OCI-LY1 (cell line): ENCODE measurements at regions not wholly inside any gene's neighbourhood (a gene's known extent, or its start where the extent isn't known, plus 50 kb on each side); places are given as distances from the start of the nearest gene placed in this dataset.
"Not testable (repeated sequence)": the region's sequence is repeated elsewhere in the genome, so short reads cannot be mapped to it uniquely, and the experiment has no call there.

ENCODE experiments used
- H2AFZ ChIP-seq: fragments of 200-600 bp; sonication (generic), shearing (Covaris generic); 2 replicates; pipeline ENCODE4 v1.6.0; 2014; ENCODE audit warnings: antibody characterized with exemption, mild to moderate bottlenecking, low read length
- H3F3A ChIP-seq: fragments of 200-600 bp; sonication (generic), shearing (Covaris generic); 2 replicates; pipeline ENCODE4 v1.6.0; 2014; ENCODE audit warnings: mild to moderate bottlenecking, antibody characterized with exemption, low read length, moderate library complexity; ENCODE audit not compliant: insufficient read depth
- H3K27ac ChIP-seq: fragments of 200-600 bp; sonication (generic); 2 replicates; pipeline ENCODE4 v1.5.1; 2014; ENCODE audit warnings: low read length, mixed run types, mild to moderate bottlenecking, low read depth; ENCODE audit not compliant: poor library complexity, severe bottlenecking
- H3K27me3 ChIP-seq: fragments of 200-600 bp; sonication (generic); 2 replicates; pipeline ENCODE4 v1.6.0; 2014; ENCODE audit warnings: antibody characterized with exemption, mild to moderate bottlenecking, low read length, moderate library complexity; ENCODE audit not compliant: insufficient read depth
- H3K36me3 ChIP-seq: fragments of 200-600 bp; sonication (generic); 2 replicates; pipeline ENCODE4 v1.6.1; 2014; ENCODE audit warnings: mild to moderate bottlenecking, antibody characterized with exemption, low read length, moderate library complexity, mixed read lengths; ENCODE audit not compliant: insufficient read depth
- H3K4me1 ChIP-seq: fragments of 200-600 bp; sonication (generic); 2 replicates; pipeline ENCODE4 v1.5.1; 2014; ENCODE audit warnings: mild to moderate bottlenecking, low read length, moderate library complexity; ENCODE audit not compliant: insufficient read depth, severe bottlenecking
- H3K4me2 ChIP-seq: fragments of 200-600 bp; sonication (generic), shearing (Covaris generic); 2 replicates; pipeline ENCODE4 v1.6.1; 2014; ENCODE audit warnings: low read length
- H3K4me3 ChIP-seq: fragments of 200-600 bp; sonication (generic); 2 replicates; pipeline ENCODE4 v1.5.1; 2014; ENCODE audit warnings: low read length, low read depth, mild to moderate bottlenecking, mixed read lengths; ENCODE audit not compliant: poor library complexity, severe bottlenecking
- H3K79me2 ChIP-seq: fragments of 200-600 bp; shearing (Covaris generic); 2 replicates; pipeline ENCODE4 v1.6.1; 2016; ENCODE audit warnings: mixed run types, low read length, mixed read lengths; ENCODE audit not compliant: insufficient read depth
- H3K9ac ChIP-seq: fragments of 200-600 bp; sonication (generic), shearing (Covaris generic); 2 replicates; pipeline ENCODE4 v1.6.1; 2014; ENCODE audit warnings: mild to moderate bottlenecking, low read length, mixed read lengths
- H3K9me2 ChIP-seq: fragments of 200-600 bp; sonication (generic), shearing (Covaris generic); 2 replicates; pipeline ENCODE4 v1.6.1; 2014; ENCODE audit warnings: low read depth, mild to moderate bottlenecking, low read length, mixed read lengths
- H3K9me3 ChIP-seq: fragments of 200-600 bp; shearing (Covaris generic); 2 replicates; pipeline ENCODE4 v1.6.1; 2014; ENCODE audit warnings: low read length, mixed read lengths
- H4K20me1 ChIP-seq: fragments of 200-600 bp; sonication (generic), shearing (Covaris generic); 2 replicates; pipeline ENCODE4 v1.6.0; 2016; ENCODE audit warnings: mild to moderate bottlenecking, low read length; ENCODE audit not compliant: insufficient read depth

GRCh38 chrX:63209128-63209527, 142.0 kb downstream of the SPIN4 start:
- not testable (repeated sequence) for H3K4me2 ChIP-seq, H2AFZ ChIP-seq, H3K4me3 ChIP-seq, H3K9ac ChIP-seq, H3K9me2 ChIP-seq, H4K20me1 ChIP-seq, H3K79me2 ChIP-seq, H3K27me3 ChIP-seq, H3K27ac ChIP-seq, H3K9me3 ChIP-seq, H3K36me3 ChIP-seq, H3K4me1 ChIP-seq, H3F3A ChIP-seq

GRCh38 chrX:63204266-63205074, 146.7 kb downstream of the SPIN4 start:
- not testable (repeated sequence) for H3K27ac ChIP-seq, H2AFZ ChIP-seq, H3K9ac ChIP-seq, H3K36me3 ChIP-seq, H3K4me2 ChIP-seq, H3K4me3 ChIP-seq, H3K9me3 ChIP-seq, H3K9me2 ChIP-seq, H3K27me3 ChIP-seq, H3F3A ChIP-seq, H4K20me1 ChIP-seq, H3K79me2 ChIP-seq, H3K4me1 ChIP-seq

GRCh38 chrX:63201987-63202386, 149.1 kb downstream of the SPIN4 start:
- not testable (repeated sequence) for H3K4me1 ChIP-seq, H4K20me1 ChIP-seq, H3K4me2 ChIP-seq, H3K9me2 ChIP-seq, H3K79me2 ChIP-seq, H3F3A ChIP-seq, H3K9me3 ChIP-seq, H2AFZ ChIP-seq, H3K9ac ChIP-seq, H3K27me3 ChIP-seq, H3K27ac ChIP-seq, H3K36me3 ChIP-seq, H3K4me3 ChIP-seq

GRCh38 chrX:63198693-63199092, 152.4 kb downstream of the SPIN4 start:
- H2AFZ ChIP-seq, H4K20me1 ChIP-seq, H3K9me3 ChIP-seq, H3K4me2 ChIP-seq, H3F3A ChIP-seq, H3K27me3 ChIP-seq, H3K79me2 ChIP-seq, H3K9ac ChIP-seq, H3K27ac ChIP-seq, H3K36me3 ChIP-seq, H3K4me3 ChIP-seq, H3K4me1 ChIP-seq, H3K9me2 ChIP-seq: not testable (repeated sequence)

- not testable (repeated sequence) for H3K9ac ChIP-seq, H3K27ac ChIP-seq, H3K4me1 ChIP-seq, H3K9me3 ChIP-seq, H3F3A ChIP-seq, H3K4me3 ChIP-seq, H3K36me3 ChIP-seq, H3K79me2 ChIP-seq, H3K4me2 ChIP-seq, H3K27me3 ChIP-seq, H3K9me2 ChIP-seq, H2AFZ ChIP-seq, H4K20me1 ChIP-seq
Measured at GRCh38 chrX:63192366-63193041, 158.6 kb downstream of the SPIN4 start.
